ENCODE measurements at regions not wholly inside any gene's neighbourhood (a gene's known extent, or its start where the extent isn't known, plus 50 kb on each side); places are given as distances from the start of the nearest gene placed in this dataset.

- Mint-ChIP-seq H3K4me3 (no peak overlapping the region), H3K27me3 (peaks cover 15% of the 10 kb centered on the region), H3K4me1 (peaks cover 5% of the 10 kb centered on the region), H3K27ac (no peak overlapping the region), H3K36me3 (no peaks in the 10 kb centered on the region), H3K9me3 (ENCODE audit: low read depth) (no peaks in the 10 kb centered on the region)
- CTCF ChIA-PET = no interaction called here
- no peak for DNase-seq
- ATAC-seq = no peak
Observed at GRCh38 chr5:56499901-56500300, 266.8 kb upstream of the ANKRD55 start.

DNA sequence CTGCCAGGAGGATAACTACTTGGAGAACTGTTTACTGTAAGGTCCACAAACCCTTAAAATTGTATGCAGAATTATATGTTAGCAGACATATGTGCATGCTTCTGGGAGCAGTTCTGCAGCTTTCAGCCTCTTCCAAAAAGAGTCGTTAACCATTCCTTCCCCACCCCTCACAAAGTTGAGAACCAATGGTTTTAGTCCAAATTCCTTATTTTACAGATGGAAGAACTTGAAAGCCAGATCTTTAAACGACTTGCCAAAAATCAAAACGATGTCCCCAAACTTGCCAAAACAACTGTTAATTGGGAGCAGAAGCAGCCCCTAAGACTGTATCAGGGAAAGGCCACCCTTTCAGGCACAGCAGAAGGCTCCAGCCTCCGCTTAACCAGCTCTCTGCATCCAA is 266.4 kb upstream of the ANKRD55 start:
- ATAC-seq = no peak

GRCh38 chr5:56498759-56499395 is 265.7 kb upstream of the ANKRD55 start:
- Mint-ChIP-seq H3K4me1 (peaks cover 5% of the 10 kb centered on the region), H3K36me3 (no peaks in the 10 kb centered on the region), H3K27me3 (peaks cover 22% of the 10 kb centered on the region), H3K27ac (no peak overlapping the region), H3K4me3 (no peak overlapping the region), H3K9me3 (ENCODE audit: low read depth) (no peaks in the 10 kb centered on the region)
- CTCF ChIA-PET = no interaction called here
- no peak for ATAC-seq
- no peak for DNase-seq

More for the DNA sequence above, 266.4 kb upstream of the ANKRD55 start:
- no peaks in the 10 kb centered on the region for H3K36me3 Mint-ChIP-seq
- no peak for DNase-seq
- no peak overlapping the region for H3K4me3 Mint-ChIP-seq
- H3K27ac Mint-ChIP-seq = no peak overlapping the region
- H3K9me3 Mint-ChIP-seq (ENCODE audit: low read depth) = no peaks in the 10 kb centered on the region
- peaks cover 20% of the 10 kb centered on the region for H3K27me3 Mint-ChIP-seq
- peaks cover 5% of the 10 kb centered on the region for H3K4me1 Mint-ChIP-seq
- CTCF ChIA-PET = no interaction called here

DNA sequence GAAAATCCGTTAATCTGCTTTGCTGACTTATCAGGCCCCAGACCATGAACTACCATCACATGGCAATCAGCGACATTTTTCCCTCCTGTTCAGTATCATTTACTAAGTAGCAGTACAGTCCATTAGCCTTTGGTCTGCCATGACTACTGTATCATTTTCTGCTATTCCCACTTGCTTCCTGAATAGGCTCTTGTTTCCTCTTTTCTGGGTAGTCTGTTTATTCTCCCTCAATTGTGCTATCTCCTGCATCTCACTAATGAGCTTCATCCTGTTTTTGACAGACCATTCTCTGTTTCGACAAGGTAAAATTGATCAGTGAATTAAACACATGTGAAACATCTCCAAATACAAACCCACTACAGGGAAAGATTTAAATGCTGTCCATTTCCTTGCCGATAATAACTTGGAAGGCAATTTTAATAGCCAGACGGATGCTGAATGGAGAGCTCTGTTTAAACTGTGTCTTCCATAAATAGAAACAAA is 263.5 kb upstream of the ANKRD55 start:
- Mint-ChIP-seq H3K27me3 (peaks cover 23% of the 10 kb centered on the region), H3K4me3 (no peak overlapping the region), H3K9me3 (ENCODE audit: low read depth) (no peaks in the 10 kb centered on the region), H3K4me1 (no peaks in the 10 kb centered on the region), H3K36me3 (no peaks in the 10 kb centered on the region), H3K27ac (no peak overlapping the region)
- CTCF ChIA-PET = no interaction called here
- DNase-seq = no peak
- no peak for ATAC-seq

- CTCF ChIA-PET = no interaction called here
- ATAC-seq = no peak
- H3K27me3 Mint-ChIP-seq = peaks cover 33% of the 10 kb centered on the region
- no peaks in the 10 kb centered on the region for H3K9me3 Mint-ChIP-seq (ENCODE audit: low read depth)
- no peak overlapping the region for H3K4me3 Mint-ChIP-seq
- H3K4me1 Mint-ChIP-seq = peaks cover 2% of the 10 kb centered on the region
- no peak for DNase-seq
- H3K36me3 Mint-ChIP-seq = no peaks in the 10 kb centered on the region
- no peak overlapping the region for H3K27ac Mint-ChIP-seq
Observed at GRCh38 chr5:56494300-56494731, 261.2 kb upstream of the ANKRD55 start.

DNA sequence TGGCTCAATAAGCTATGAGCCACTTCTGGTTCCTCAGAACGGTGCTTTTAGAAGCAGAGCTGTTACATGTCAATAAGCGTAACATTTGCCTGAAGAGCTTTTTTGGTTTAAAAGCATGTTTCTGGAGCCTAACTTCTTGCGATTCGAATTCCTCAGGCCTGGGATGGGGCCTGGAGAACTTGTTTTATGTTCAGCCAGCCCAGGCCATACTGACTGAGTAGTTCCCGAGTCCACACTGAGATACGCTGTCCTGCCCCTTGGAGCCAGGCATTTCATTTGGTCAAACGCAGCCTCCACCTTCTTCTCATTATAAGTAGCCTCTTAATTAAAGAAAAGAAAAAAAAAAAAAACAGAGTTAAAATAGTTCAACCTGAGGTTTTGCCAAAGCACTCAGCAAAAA is 260.6 kb upstream of the ANKRD55 start:
- no peak overlapping the region for H3K27ac Mint-ChIP-seq
- ATAC-seq = no peak
- H3K9me3 Mint-ChIP-seq (ENCODE audit: low read depth) = no peaks in the 10 kb centered on the region
- CTCF ChIA-PET = interaction anchor here (1.0 kb wide), 1 partner anchor 13 kb away, joined by 3 read pairs; no protein-coding TSS in a partner anchor
- H3K27me3 Mint-ChIP-seq = peaks cover 33% of the 10 kb centered on the region
- no peaks in the 10 kb centered on the region for H3K36me3 Mint-ChIP-seq
- DNase-seq = no peak
- peaks cover 2% of the 10 kb centered on the region for H3K4me1 Mint-ChIP-seq
- H3K4me3 Mint-ChIP-seq = no peak overlapping the region

- Mint-ChIP-seq H3K4me1 (peaks cover 2% of the 10 kb centered on the region), H3K36me3 (no peaks in the 10 kb centered on the region), H3K27ac (no peak overlapping the region), H3K27me3 (peaks cover 33% of the 10 kb centered on the region), H3K9me3 (ENCODE audit: low read depth) (no peaks in the 10 kb centered on the region), H3K4me3 (no peak overlapping the region)
- ATAC-seq (no peak), DNase-seq (no peak)
- CTCF ChIA-PET = interaction anchor here (1.0 kb wide), 1 partner anchor 13 kb away, joined by 3 read pairs; no protein-coding TSS in a partner anchor
Observed at GRCh38 chr5:56493308-56493707, 260.2 kb upstream of the ANKRD55 start.

GRCh38 chr5:56492812-56493211 is 259.7 kb upstream of the ANKRD55 start:
- Mint-ChIP-seq H3K9me3 (ENCODE audit: low read depth) (no peaks in the 10 kb centered on the region), H3K4me1 (peaks cover 2% of the 10 kb centered on the region), H3K36me3 (no peaks in the 10 kb centered on the region), H3K27me3 (peaks cover 33% of the 10 kb centered on the region), H3K27ac (no peak overlapping the region), H3K4me3 (no peak overlapping the region)
- DNase-seq = no peak
- ATAC-seq = no peak
- CTCF ChIA-PET = interaction anchor here (1.0 kb wide), 1 partner anchor 14 kb away, joined by 3 read pairs; no protein-coding TSS in a partner anchor

DNA sequence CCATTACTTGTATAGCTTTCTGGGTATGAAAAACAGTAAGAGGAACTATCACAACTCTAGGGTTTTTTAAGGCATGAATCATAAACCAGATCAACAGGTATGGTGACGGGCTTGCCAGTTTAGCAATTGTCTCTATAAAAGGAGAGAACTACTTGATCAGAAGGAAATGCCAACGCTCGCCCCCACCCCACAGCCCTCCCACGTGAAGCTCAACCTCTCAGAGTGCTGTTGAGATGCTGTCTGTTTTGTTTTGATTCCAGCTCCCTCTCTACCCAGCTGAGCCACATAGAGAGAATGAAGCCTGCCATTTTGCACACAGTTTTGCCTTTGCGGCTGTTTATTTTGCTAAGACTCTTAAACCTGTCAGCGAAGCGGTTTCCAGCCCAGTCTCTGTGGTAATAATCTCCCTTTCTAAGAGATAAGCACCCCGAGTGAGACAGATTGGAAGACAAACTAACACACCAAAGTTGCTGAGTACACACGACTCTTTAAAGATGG is 257.9 kb upstream of the ANKRD55 start:
- Mint-ChIP-seq H3K36me3 (peaks cover 2% of the 10 kb centered on the region), H3K4me1 (peaks cover 2% of the 10 kb centered on the region), H3K27me3 (peaks cover 30% of the 10 kb centered on the region), H3K4me3 (no peak overlapping the region), H3K27ac (no peak overlapping the region), H3K9me3 (ENCODE audit: low read depth) (no peaks in the 10 kb centered on the region)
- DNase-seq = no peak
- no peak for ATAC-seq
- CTCF ChIA-PET = no interaction called here

DNA sequence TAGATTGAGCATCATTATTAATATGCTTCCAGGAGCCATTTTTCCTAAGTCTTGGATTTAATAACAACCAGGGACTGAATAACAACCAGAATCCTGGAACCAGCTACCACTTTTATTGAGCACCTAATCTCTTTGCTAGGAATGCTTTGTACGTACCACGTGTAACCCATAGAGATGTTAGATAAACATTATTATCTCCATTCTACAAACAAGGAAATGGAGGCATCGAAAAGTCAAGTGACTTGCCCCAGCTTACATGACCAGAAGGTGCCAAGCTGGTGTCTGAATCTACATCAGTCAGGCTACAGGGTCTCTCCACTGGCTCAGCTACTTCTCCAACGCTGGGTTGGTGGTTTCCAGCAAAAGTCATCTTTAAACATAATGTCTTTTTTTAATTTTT is 256.1 kb upstream of the ANKRD55 start:
- peaks cover 21% of the 10 kb centered on the region for H3K27me3 Mint-ChIP-seq
- peaks cover 2% of the 10 kb centered on the region for H3K4me1 Mint-ChIP-seq
- CTCF ChIA-PET = no interaction called here
- ATAC-seq (no peak), DNase-seq (no peak)
- H3K27ac Mint-ChIP-seq = no peak overlapping the region
- no peak overlapping the region for H3K4me3 Mint-ChIP-seq
- peaks cover 2% of the 10 kb centered on the region for H3K36me3 Mint-ChIP-seq
- H3K9me3 Mint-ChIP-seq (ENCODE audit: low read depth) = no peaks in the 10 kb centered on the region

DNA sequence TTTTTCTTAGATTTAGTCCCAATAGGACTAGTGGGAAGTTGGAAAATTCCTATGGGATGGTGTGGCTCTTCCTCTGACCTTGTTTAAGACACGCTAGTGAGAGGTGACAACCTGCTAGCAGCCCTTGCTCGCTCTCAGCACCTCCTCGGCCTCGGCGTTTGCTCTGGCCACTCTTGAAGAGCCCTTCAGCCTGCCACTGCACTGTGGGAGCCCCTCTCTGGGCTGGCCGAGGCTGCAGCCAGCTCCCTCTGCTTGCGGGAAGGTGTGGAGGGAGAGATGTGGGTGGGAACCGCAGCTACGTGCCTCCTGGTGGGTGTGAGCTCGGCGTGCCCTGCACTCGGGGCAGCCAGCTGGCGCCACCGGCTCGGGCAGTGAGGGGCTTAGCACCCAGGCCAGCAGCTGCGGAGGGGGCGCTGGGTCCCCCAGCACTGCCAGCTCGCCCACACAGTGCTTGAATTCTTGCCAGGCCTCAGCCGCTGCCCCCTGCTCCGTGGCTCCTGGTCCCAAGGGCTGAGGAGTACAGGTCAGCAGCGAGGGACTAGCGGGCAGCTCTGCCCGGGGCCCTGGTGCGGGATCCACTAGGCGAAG is 254.5 kb upstream of the ANKRD55 start:
- peaks cover 2% of the 10 kb centered on the region for H3K36me3 Mint-ChIP-seq
- peaks cover 2% of the 10 kb centered on the region for H3K4me1 Mint-ChIP-seq
- peaks cover 30% of the 10 kb centered on the region for H3K27me3 Mint-ChIP-seq
- no peaks in the 10 kb centered on the region for H3K9me3 Mint-ChIP-seq (ENCODE audit: low read depth)
- ATAC-seq (no peak), DNase-seq (no peak)
- no peak overlapping the region for H3K4me3 Mint-ChIP-seq
- CTCF ChIA-PET = no interaction called here
- no peak overlapping the region for H3K27ac Mint-ChIP-seq

GRCh38 chr5:56482363-56482762 is 249.2 kb upstream of the ANKRD55 start:
- DNase-seq (no peak), ATAC-seq (no peak)
- CTCF ChIA-PET = no interaction called here
- Mint-ChIP-seq H3K36me3 (peaks cover 2% of the 10 kb centered on the region), H3K9me3 (ENCODE audit: low read depth) (no peaks in the 10 kb centered on the region), H3K27ac (no peak overlapping the region), H3K4me3 (no peak overlapping the region), H3K27me3 (peaks cover 48% of the 10 kb centered on the region), H3K4me1 (peaks cover 18% of the 10 kb centered on the region)

DNA sequence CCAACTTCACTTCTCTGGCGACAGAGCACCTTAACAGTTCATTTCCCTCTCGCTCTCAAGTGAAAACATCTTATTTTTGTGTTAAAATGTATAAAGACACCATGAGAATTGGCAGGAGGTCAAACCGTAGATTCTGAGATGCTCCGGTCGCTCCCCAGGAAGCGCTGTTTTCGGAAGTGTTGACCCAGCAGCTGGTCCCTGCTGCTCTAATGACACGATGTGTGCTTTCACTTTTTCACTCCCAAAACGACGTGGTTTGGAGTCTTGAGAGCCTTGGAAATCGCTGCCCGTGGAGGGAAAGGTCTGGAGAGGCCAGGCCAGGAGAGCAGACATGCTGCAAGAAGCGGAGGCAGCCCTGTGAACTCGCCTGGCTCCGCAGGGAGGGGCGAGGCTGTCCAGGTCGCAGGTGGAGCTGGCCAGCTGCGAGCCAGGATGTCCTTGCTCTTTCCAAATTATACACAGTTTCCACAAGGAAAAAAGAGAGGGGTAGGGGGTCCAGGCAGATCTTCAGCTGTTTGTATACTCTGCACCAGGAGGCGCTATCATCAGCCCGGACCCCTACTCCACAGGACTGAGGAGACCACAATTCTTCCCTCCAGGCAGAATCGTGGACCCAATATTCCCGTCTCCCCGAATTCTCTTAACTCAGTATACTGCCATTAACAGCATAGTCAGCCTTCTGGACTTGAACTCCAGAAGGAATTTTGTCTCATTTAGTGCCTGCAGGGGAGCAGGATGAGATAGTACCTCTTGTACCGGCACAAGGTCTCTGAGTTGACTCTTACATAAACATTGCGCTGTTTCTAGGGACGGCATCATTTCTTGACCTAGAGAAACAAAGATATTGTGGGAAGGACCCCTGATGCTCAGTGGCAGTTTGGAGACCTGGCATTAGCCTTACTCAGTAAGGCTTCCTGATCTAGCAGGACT is 248.6 kb upstream of the ANKRD55 start:
- peak; percentile 40 for ATAC-seq

More for the DNA sequence above, 248.6 kb upstream of the ANKRD55 start:
- Mint-ChIP-seq H3K4me1 (peaks cover 18% of the 10 kb centered on the region), H3K36me3 (peaks cover under 1% of the 10 kb centered on the region), H3K4me3 (peak overlapping the region; percentile 74), H3K9me3 (ENCODE audit: low read depth) (no peaks in the 10 kb centered on the region), H3K27me3 (peaks cover 48% of the 10 kb centered on the region), H3K27ac (peak overlapping the region; percentile 55)
- CTCF ChIA-PET = no interaction called here
- DNase-seq = no peak
